Vagina (tissue), 2 donors: ENCODE measurements at regions not wholly inside any gene's neighbourhood (a gene's known extent, or its start where the extent isn't known, plus 50 kb on each side); places are given as distances from the start of the nearest gene placed in this dataset.

Experiments
- CTCF ChIP-seq, 3 experiments: fragments of 450-650 bp in 2 of 3; fragments of 200-600 bp in 1 of 3; sonication (generic) in 1 of 3; IDR thresholded peaks; one replicate each; pipeline ENCODE4 v1.5.1; 2017 to 2019; ENCODE audit warnings: antibody characterized with exemption in 3 of 3, mild to moderate bottlenecking in 2 of 3, moderate library complexity in 2 of 3
- POLR2A ChIP-seq, 2 donors: fragments of 450-650 bp; IDR thresholded peaks; one replicate each; pipeline ENCODE4 v1.6.1; 2017; ENCODE audit warnings: antibody characterized with exemption in 2 of 2, mild to moderate bottlenecking in 2 of 2, moderate library complexity in 2 of 2
- POLR2AphosphoS5 ChIP-seq, 2 donors: sonication (generic); formaldehyde crosslinking; IDR thresholded peaks; one replicate each; pipeline ENCODE4 v1.9.0; 2017; ENCODE audit warnings: antibody characterized with exemption in 2 of 2, mild to moderate bottlenecking in 2 of 2, low read depth in 1 of 2; ENCODE audit not compliant: insufficient read depth in 1 of 2

DNA sequence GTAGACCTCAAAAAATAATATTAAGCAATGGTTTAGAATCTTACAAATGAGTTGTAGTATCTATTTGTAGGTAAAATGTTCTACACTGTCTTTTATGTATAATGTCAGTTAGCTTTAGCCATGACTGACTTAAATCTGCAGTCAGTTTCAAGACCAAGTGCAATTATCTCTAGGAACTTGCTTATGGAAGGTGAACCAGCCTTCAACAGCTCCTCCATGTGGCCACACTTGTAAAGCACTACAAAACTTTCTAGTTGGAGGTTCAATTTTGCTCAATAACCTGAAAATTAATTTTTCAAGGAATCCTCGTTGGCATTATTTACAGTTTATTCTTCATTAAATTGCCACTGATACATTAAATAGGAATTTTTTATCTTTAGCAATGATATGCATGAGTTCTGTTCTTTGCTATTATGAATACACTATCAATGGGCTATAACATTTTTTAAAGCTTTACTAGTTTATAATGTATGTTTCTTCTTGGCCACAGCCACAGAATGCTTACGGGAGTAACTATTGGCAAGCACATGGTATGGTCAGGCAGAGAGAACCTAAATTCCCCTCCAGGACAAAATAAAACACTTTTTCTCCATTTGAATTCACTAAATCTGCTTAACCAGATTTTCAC is 315.3 kb upstream of the UBE2E2 start:
- TF ChIP-seq POLR2A (IDR thresholded peaks at IDR 0.05) (no peak), CTCF (IDR thresholded peaks at IDR 0.05) (no peak), POLR2AphosphoS5 (IDR thresholded peaks at IDR 0.05; ENCODE audit: insufficient read depth in 1 of 2, low read depth in 1 of 2) (no peak)
